ENCODE measurements at regions not wholly inside any gene's neighbourhood (a gene's known extent, or its start where the extent isn't known, plus 50 kb on each side); places are given as distances from the start of the nearest gene placed in this dataset.

GRCh38 chr4:103998756-103999155 lies 279.0 kb upstream of the TACR3 start:
- Histone ChIP-seq H3K79me2 (ENCODE audit: insufficient read depth, low read depth, low read length) (no peaks in the 10 kb centered on the region), H3K9me3 (ENCODE audit: low read length) (peaks cover 4% of the 10 kb centered on the region; the same call in 1 of the 2 replicates), H3K27ac (ENCODE audit: low read depth, low read length, poor library complexity, severe bottlenecking) (no peak overlapping the region), H3K4me3 (ENCODE audit: low read depth, low read length, poor library complexity, severe bottlenecking) (no peak overlapping the region), H2AFZ (ENCODE audit: low read length) (no peak overlapping the region), H3K36me3 (ENCODE audit: insufficient read depth, low read length) (no peaks in the 10 kb centered on the region), H4K20me1 (ENCODE audit: insufficient read depth, low read length) (no peaks in the 10 kb centered on the region), H3K4me2 (ENCODE audit: low read length) (no peak overlapping the region), H3K4me1 (ENCODE audit: insufficient read depth, low read length, poor library complexity, severe bottlenecking) (no peaks in the 10 kb centered on the region), H3K9me2 (ENCODE audit: insufficient read depth, low read length) (no peaks in the 10 kb centered on the region)
- BruUV-seq (replicated peaks): no TSS peak
- no peak for DNase-seq (ENCODE audit: low spot score)
- intact Hi-C loops (cut with micrococcal nuclease; ENCODE audit: unreplicated experiment): no loop called here
- CTCF ChIA-PET (ENCODE audit: unreplicated experiment): no interaction called here
- TF ChIP-seq EZH2phosphoT487 (IDR thresholded peaks at IDR 0.05; ENCODE audit: borderline replicate concordance, low read depth, low read length): no peak
- TF ChIP-seq CTCF (conservative IDR thresholded peaks at IDR 0.05; ENCODE audit: low read length): no peak
- POLR2A ChIA-PET: no interaction called here

GRCh38 chr4:103996637-103997036 lies 276.9 kb upstream of the TACR3 start:
- Histone ChIP-seq H3K4me2 (ENCODE audit: low read length) (no peak overlapping the region), H3K4me1 (ENCODE audit: insufficient read depth, low read length, poor library complexity, severe bottlenecking) (no peaks in the 10 kb centered on the region), H3K9me2 (ENCODE audit: insufficient read depth, low read length) (no peaks in the 10 kb centered on the region), H3K27ac (ENCODE audit: low read depth, low read length, poor library complexity, severe bottlenecking) (no peak overlapping the region), H3K36me3 (ENCODE audit: insufficient read depth, low read length) (no peaks in the 10 kb centered on the region), H4K20me1 (ENCODE audit: insufficient read depth, low read length) (no peaks in the 10 kb centered on the region), H2AFZ (ENCODE audit: low read length) (no peak overlapping the region), H3K4me3 (ENCODE audit: low read depth, low read length, poor library complexity, severe bottlenecking) (no peak overlapping the region), H3K79me2 (ENCODE audit: insufficient read depth, low read depth, low read length) (no peaks in the 10 kb centered on the region), H3K9me3 (ENCODE audit: low read length) (peaks cover 1% of the 10 kb centered on the region; the same call in 1 of the 2 replicates)
- intact Hi-C loops (cut with micrococcal nuclease; ENCODE audit: unreplicated experiment): no loop called here
- CTCF ChIA-PET (ENCODE audit: unreplicated experiment): no interaction called here
- DNase-seq (ENCODE audit: low spot score): no peak
- TF ChIP-seq CTCF (conservative IDR thresholded peaks at IDR 0.05; ENCODE audit: low read length) (no peak), EZH2phosphoT487 (IDR thresholded peaks at IDR 0.05; ENCODE audit: borderline replicate concordance, low read depth, low read length) (no peak)
- no TSS peak for BruUV-seq (replicated peaks)
- POLR2A ChIA-PET: interaction anchor here (0.7 kb wide), 1 partner anchor 309 kb away, joined by 4 read pairs; no protein-coding TSS in a partner anchor

- intact Hi-C loops (cut with micrococcal nuclease; ENCODE audit: unreplicated experiment): no loop called here
- no peaks in the 10 kb centered on the region for H3K9me2 ChIP-seq (ENCODE audit: insufficient read depth, low read length)
- no peaks in the 10 kb centered on the region for H3K79me2 ChIP-seq (ENCODE audit: insufficient read depth, low read depth, low read length)
- H3K4me3 ChIP-seq (ENCODE audit: low read depth, low read length, poor library complexity, severe bottlenecking): no peak overlapping the region
- no peaks in the 10 kb centered on the region for H4K20me1 ChIP-seq (ENCODE audit: insufficient read depth, low read length)
- H3K36me3 ChIP-seq (ENCODE audit: insufficient read depth, low read length): no peaks in the 10 kb centered on the region
- H3K4me2 ChIP-seq (ENCODE audit: low read length): no peak overlapping the region
- no peaks in the 10 kb centered on the region for H3K4me1 ChIP-seq (ENCODE audit: insufficient read depth, low read length, poor library complexity, severe bottlenecking)
- no peaks in the 10 kb centered on the region for H3K9me3 ChIP-seq (ENCODE audit: low read length)
- no TSS peak for BruUV-seq (replicated peaks)
- ChIA-PET CTCF (ENCODE audit: unreplicated experiment) (no interaction called here), POLR2A (no interaction called here)
- no peak overlapping the region for H2AFZ ChIP-seq (ENCODE audit: low read length)
- no peak overlapping the region for H3K27ac ChIP-seq (ENCODE audit: low read depth, low read length, poor library complexity, severe bottlenecking)
- TF ChIP-seq EZH2phosphoT487 (IDR thresholded peaks at IDR 0.05; ENCODE audit: borderline replicate concordance, low read depth, low read length) (no peak), CTCF (conservative IDR thresholded peaks at IDR 0.05; ENCODE audit: low read length) (no peak)
- DNase-seq (ENCODE audit: low spot score): no peak
Measured at GRCh38 chr4:103996064-103996463, 276.3 kb upstream of the TACR3 start.

Measured in OCI-LY7 (cell line).